Kasumi-1 (cell line): ENCODE measurements at regions not wholly inside any gene's neighbourhood (a gene's known extent, or its start where the extent isn't known, plus 50 kb on each side); places are given as distances from the start of the nearest gene placed in this dataset.

Experiments
- DNase-seq, 2 experiments: peaks; one replicate each; lab custom pipeline; 2025; lab: John Stamatoyannopoulos, UW

DNA sequence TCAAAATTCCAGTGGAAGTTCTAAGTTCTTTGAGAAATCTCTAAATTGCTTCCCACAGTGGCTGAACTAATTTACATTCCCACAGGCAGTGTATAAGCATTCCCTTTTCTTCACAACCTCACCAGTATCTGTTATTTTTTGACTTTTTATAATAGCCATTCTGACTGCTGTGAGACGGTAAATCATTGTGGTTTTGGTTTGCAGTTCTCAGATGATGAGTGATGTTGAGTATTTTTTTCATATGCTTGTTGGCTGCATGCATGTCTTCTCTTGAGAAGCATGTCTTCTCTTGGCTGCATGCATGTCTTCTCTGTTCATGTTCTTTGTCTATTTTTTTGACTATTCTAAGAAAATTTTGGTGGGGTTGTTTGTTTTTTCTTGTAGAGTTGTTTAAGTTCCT, 499.6 kb upstream of the CCDC54 start:
- no peak for DNase-seq

GRCh38 chr3:106880206-106880605, 497.0 kb upstream of the CCDC54 start:
- DNase-seq: no peak

- no peak for DNase-seq
Observed at GRCh38 chr3:106881186-106881585, 496.1 kb upstream of the CCDC54 start.

DNA sequence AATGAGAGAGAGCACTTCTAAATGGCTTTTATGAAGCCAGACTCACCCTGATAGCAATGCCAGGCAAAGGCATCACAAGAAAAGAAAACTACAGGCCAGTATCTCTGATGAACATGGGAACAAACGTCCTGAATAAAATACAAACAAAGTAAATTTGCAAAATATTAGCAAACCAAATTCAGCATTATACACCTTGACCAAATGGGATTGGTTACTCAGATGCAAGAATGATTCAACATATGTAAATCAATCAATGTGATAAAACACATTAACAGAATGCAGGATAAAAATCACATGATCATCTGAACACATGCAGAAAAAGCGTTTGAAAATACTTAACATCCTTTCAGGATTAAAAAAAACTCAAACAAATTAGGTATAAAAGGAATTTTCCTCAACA, 494.9 kb upstream of the CCDC54 start:
- no peak for DNase-seq

DNA sequence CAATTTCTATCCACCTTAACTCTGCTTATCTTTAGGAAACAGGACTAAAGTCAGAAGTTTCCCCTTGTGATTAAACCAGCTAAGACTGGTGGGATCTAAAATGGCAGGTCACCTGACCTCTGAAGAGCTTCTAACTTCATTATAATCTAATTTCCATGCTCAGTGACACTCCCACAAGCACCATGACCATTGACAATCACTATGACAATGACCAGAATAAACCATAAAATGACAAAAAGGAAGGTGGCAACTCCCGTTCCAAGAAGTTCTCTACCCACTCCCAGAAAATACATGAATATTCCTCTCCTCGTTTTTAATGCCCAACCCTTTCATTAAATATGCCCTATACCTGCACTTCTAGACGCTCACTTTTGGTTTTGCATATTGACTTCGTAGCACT, 471.2 kb upstream of the CCDC54 start:
- no peak for DNase-seq

DNA sequence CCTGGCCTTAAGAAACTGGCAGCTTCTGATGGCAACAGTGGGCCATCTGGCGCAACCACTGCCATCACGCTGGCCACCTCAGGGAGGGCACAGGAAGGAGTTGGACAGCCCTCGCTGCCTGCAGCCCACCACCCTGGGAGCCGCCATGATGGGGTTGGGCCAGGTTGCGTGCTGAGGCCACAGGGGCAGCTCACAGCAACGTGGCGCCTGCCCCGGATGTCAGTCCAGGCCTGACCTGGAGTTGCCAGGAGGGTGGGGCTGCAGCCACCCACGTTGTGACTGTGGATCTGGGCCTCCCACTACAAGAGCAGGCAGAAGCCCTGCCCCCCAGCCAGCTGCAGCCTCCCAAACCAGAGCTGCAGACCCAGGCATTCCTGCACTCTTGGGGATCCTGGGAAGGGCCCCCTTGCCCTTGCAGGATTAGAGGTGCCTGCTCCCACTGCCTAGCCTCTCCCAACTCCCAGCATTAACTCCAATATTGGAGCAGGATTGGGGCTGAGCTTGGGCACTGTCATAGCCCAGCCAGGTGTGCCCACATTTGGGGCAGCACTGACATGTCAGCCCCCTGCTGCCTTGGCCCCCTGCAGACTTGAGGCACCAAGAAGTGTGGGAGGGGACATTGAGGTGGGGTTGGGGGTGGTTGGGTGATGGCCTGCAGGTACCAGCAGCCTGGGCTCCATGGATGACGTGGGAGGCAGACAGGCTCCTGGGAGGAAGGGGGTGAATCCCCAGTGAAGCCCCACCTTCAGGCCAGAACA, 468.9 kb upstream of the CCDC54 start:
- DNase-seq: no peak

- no peak for DNase-seq
Observed at GRCh38 chr3:106913111-106913698, 464.0 kb upstream of the CCDC54 start.

DNA sequence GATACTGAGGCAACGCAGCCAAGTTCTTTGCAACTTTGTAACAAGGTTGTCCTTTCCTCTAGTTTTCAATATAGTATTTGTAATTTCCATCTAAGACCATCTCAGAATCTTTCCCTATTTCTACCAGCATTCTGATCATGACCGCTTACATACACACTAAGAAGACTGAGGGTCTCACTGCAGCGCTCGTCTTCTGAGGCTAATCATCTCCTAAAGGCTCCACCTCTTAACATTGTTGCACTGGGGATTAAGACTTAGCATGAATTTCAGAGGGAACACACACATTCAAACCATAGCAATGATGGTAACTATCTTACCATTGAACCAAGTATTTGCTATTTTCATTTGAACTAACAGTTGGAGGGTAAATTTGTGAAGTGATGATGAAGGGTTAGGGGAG, 463.3 kb upstream of the CCDC54 start:
- no peak for DNase-seq

DNA sequence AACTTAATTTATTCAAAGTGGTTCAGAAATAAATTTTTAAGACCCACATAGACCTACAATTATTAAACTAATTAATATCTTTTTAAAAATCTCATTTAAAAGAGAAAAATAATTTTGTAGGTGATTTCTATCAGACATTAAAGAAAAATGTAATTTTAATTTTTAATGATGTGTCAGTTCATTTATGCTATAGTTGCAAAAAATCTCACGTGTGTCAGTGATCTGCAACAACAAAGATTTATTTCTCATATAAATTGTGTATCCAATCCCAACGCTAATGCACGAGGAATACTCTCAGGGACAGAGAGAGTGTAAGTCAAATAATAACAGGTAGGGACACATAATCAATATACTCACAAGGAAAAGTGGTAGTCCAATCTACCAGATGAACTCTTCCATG, 456.6 kb upstream of the CCDC54 start:
- DNase-seq: no peak

DNA sequence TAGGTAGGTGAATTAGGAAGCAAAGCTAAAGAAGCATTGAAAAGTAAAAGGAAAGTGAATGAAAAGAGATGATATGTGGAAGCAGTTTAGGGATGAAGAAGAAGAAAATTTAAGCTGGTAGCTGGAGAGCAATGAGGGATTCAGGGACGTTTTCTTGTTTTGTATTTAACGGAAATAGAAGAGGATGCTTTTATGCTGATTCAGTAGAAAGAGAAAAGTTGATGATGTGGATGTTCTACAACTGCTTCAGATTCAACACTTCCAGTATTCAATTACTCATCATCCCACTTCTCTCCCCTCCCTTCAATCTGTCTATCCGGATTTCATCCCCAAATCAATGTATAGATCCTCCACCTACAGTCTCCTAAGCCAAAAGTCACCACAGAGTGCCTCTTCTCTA, 448.2 kb upstream of the CCDC54 start:
- DNase-seq: no peak

- DNase-seq: peak in 1 of 2 experiments; percentile 8
Observed at GRCh38 chr3:106930086-106930485, 447.2 kb upstream of the CCDC54 start.

DNA sequence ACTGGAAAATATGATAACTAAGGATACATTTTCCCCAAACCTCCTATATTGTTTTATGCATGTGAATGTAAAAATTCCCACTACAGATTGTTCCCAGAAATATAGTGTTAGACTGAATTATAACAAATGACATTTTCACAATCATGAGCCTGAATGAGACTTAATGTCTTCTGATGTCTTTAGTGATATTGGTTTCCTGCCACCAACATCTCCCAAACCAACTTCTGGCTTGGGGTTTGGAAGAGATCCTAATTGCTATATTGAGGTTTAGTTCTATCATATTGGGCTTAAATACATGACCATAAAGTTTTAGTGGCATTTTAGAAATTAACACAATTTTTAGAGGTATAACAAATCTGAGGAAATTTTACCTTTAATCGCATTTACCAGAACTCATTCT, 445.3 kb upstream of the CCDC54 start:
- no peak for DNase-seq

- DNase-seq: no peak
Observed at GRCh38 chr3:106936337-106936736, 440.9 kb upstream of the CCDC54 start.

- DNase-seq: no peak
Observed at GRCh38 chr3:106942051-106942450, 435.2 kb upstream of the CCDC54 start.

DNA sequence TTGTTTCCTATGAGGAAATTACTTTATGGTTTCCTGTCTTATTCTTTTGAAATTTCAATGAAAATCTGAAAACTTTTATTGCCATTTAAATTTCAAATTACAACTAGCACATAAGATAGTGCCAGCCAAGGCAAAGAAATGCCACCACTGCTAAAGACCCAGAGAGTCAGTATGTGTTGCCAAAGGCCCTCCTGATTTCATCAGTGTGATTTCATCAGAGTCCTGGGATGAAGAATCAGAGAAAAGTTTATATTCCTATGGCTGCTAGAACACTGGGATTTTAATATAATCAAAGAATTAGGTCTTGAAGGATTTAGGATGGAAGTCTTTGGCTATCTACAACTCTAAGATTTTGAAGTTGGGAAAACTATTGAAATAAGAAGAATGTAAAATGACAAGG, 434.2 kb upstream of the CCDC54 start:
- DNase-seq: no peak

GRCh38 chr3:106945435-106945834, 431.8 kb upstream of the CCDC54 start:
- DNase-seq: no peak

- no peak for DNase-seq
Observed at GRCh38 chr3:106946866-106947265, 430.4 kb upstream of the CCDC54 start.

DNA sequence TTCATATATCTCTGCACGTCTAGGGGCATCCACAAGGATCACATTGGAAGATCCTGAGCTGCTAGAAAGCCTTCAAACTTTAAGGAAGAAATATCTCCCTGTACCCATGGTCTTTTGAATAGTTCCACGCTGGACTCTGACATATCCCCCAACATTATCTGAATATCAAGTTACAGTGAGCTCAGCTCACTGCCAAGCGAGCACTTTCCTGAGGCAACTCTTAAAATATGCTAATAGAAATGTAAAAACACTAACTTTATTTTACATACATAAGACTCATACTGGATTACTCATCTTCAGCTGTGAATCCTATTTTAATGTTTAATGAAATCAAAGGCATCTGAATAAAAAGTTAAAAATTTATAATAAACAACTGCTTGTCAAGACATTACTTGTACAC, 420.2 kb upstream of the CCDC54 start:
- no peak for DNase-seq

- no peak for DNase-seq
Observed at GRCh38 chr3:106962993-106963392, 414.2 kb upstream of the CCDC54 start.

DNA sequence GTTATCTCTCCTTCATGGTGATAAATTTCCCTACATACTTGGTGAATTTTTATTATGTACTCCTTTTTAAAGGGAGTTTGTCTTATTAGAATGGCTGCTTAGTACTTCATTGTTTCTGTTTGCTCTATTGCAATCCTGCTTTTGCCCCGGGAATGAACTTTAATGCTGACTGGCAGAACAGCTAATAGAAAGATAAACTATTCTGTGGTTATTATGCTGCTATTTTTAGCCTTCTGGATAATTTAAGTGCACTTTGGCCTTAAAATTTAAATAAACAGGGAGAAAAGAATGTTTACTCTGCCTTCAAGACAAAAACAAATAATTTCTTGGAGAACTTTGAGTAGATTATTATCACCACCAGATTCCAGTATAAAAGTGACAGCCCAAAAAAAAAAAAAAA, 413.8 kb upstream of the CCDC54 start:
- DNase-seq: no peak

GRCh38 chr3:106965307-106965706, 411.9 kb upstream of the CCDC54 start:
- no peak for DNase-seq

- no peak for DNase-seq
Observed at GRCh38 chr3:106969596-106969995, 407.6 kb upstream of the CCDC54 start.

- no peak for DNase-seq
Observed at GRCh38 chr3:106981392-106981791, 395.8 kb upstream of the CCDC54 start.

DNA sequence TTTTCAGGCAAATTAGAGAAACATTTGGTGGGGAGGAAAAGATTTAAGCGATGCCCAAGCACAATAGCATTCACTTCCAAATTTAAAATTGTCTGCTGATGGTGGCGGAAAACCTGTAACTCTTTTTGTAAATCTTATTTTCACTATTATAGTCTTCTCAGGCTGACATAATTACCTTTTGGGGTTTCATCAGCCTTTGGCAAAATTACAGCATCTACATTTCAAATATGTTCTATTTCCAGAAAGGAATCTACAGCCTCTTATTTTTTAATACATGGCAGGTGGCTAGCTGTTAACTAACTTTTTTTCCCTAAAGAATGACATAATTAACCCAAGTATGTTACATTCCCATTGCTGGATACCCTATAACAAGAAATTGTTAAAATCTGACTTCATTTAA, 391.5 kb upstream of the CCDC54 start:
- no peak for DNase-seq
